Neural cell (in vitro differentiated cells): ENCODE measurements at regions not wholly inside any gene's neighbourhood (a gene's known extent, or its start where the extent isn't known, plus 50 kb on each side); places are given as distances from the start of the nearest gene placed in this dataset.
"Not testable (repeated sequence)": the region's sequence is repeated elsewhere in the genome, so short reads cannot be mapped to it uniquely, and the experiment has no call there.

ENCODE experiments used
- H2AFZ ChIP-seq: fragments of 200-600, 300-800 bp; sonication (generic), shearing (Covaris generic); 2 replicates; pipeline ENCODE4 v1.6.0; 2014; ENCODE audit warnings: low read depth, mild to moderate bottlenecking, antibody characterized with exemption, low read length, moderate library complexity
- H3F3A ChIP-seq: fragments of 200-600 bp; shearing (Covaris generic); 2 replicates; pipeline ENCODE4 v1.6.1; 2016; ENCODE audit warnings: mild to moderate bottlenecking, moderate library complexity, mixed read lengths, antibody characterized with exemption, low read length; ENCODE audit not compliant: insufficient read depth, poor library complexity, severe bottlenecking
- H3K27ac ChIP-seq: fragments of 200-600, 300-800 bp; sonication (generic), shearing (Covaris generic); 2 replicates; pipeline ENCODE4 v1.5.1; 2014; ENCODE audit warnings: mild to moderate bottlenecking, low read length, moderate library complexity
- H3K27me3 ChIP-seq: fragments of 300-800, 200-600 bp; sonication (generic), shearing (Covaris generic); 2 replicates; pipeline ENCODE4 v1.6.0; 2014; ENCODE audit warnings: mild to moderate bottlenecking, low read depth, low read length, moderate library complexity; ENCODE audit not compliant: insufficient read depth
- H3K36me3 ChIP-seq: fragments of 300-800, 200-600 bp; sonication (generic), shearing (Covaris generic); 2 replicates; pipeline ENCODE4 v1.5.1; 2014; ENCODE audit warnings: mild to moderate bottlenecking, antibody characterized with exemption, low read length, moderate library complexity; ENCODE audit not compliant: insufficient read depth
- H3K4me2 ChIP-seq: fragments of 300-800, 200-600 bp; sonication (generic), shearing (Covaris generic); 2 replicates; pipeline ENCODE4 v1.6.0; 2014; ENCODE audit warnings: mild to moderate bottlenecking, low read length
- H3K4me3 ChIP-seq: fragments of 300-800, 200-600 bp; sonication (generic), shearing (Covaris generic); 2 replicates; pipeline ENCODE4 v1.5.1; 2014; ENCODE audit warnings: mild to moderate bottlenecking, low read length, moderate library complexity
- H3K79me2 ChIP-seq: fragments of 200-600 bp; shearing (Covaris generic); replicated peaks from 2 replicates; pipeline ENCODE4 v1.6.0; 2014; ENCODE audit warnings: mild to moderate bottlenecking, low read length, moderate library complexity; ENCODE audit not compliant: insufficient read depth
- H3K9ac ChIP-seq: fragments of 300-800, 200-600 bp; sonication (generic), shearing (Covaris generic); 2 replicates; pipeline ENCODE4 v1.6.1; 2016; ENCODE audit warnings: mild to moderate bottlenecking, low read length, mixed read lengths
- H3K9me2 ChIP-seq: fragments of 200-600 bp; shearing (Covaris generic); 2 replicates; pipeline ENCODE4 v1.6.1; 2016; ENCODE audit warnings: mild to moderate bottlenecking, low read length, mixed read lengths; ENCODE audit not compliant: insufficient read depth
- H3K9me3 ChIP-seq: fragments of 200-600, 300-800 bp; sonication (generic), shearing (Covaris generic); 2 replicates; pipeline ENCODE4 v1.6.1; 2016; ENCODE audit warnings: mild to moderate bottlenecking, mixed run types, low read length, moderate library complexity, mixed read lengths
- H4K20me1 ChIP-seq: fragments of 200-600 bp; shearing (Covaris generic); 2 replicates; pipeline ENCODE4 v1.6.1; 2016; ENCODE audit warnings: mild to moderate bottlenecking, mixed run types; ENCODE audit not compliant: insufficient read depth
- EP300 ChIP-seq: fragments of 450-650 bp; conservative IDR thresholded peaks from 2 replicates; pipeline ENCODE4 v1.6.1; 2014; ENCODE audit warnings: antibody characterized with exemption, mild to moderate bottlenecking, moderate library complexity; ENCODE audit not compliant: poor library complexity, severe bottlenecking
- EZH2 ChIP-seq: fragments of 200-600, 300-800 bp; shearing (Covaris generic), sonication (generic); IDR thresholded peaks from 2 replicates; pipeline ENCODE4 v1.6.1; 2014; ENCODE audit warnings: antibody characterized with exemption, low read length, borderline replicate concordance, mild to moderate bottlenecking; ENCODE audit not compliant: insufficient read depth, poor library complexity, severe bottlenecking
- MXI1 ChIP-seq: fragments of 450-650 bp; conservative IDR thresholded peaks from 2 replicates; pipeline ENCODE4 v1.6.1; 2014; ENCODE audit warnings: antibody characterized with exemption, mild to moderate bottlenecking; ENCODE audit not compliant: poor library complexity, severe bottlenecking
- POLR2AphosphoS5 ChIP-seq: IDR thresholded peaks from 2 replicates; pipeline ENCODE4 v1.6.1; 2012
- RAD21 ChIP-seq: fragments of 450-650 bp; conservative IDR thresholded peaks from 2 replicates; pipeline ENCODE4 v1.6.1; 2014; ENCODE audit warnings: antibody characterized with exemption, mild to moderate bottlenecking, moderate library complexity
- REST ChIP-seq: IDR thresholded peaks from 2 replicates; pipeline ENCODE4 v1.6.1; 2012; ENCODE audit warnings: borderline replicate concordance
- SMC3 ChIP-seq: fragments of 450-650 bp; conservative IDR thresholded peaks from 2 replicates; pipeline ENCODE4 v1.6.1; 2014; ENCODE audit warnings: antibody characterized with exemption, mild to moderate bottlenecking, moderate library complexity; ENCODE audit not compliant: poor library complexity
- TAF1 ChIP-seq: IDR thresholded peaks from 2 replicates; pipeline ENCODE4 v1.6.1; 2012; ENCODE audit warnings: low read depth
- TF ChIP-seq, protein P1 (sequence below): fragments of 450-650 bp; IDR thresholded peaks from 2 replicates; pipeline ENCODE4 v1.5.1; 2014; ENCODE audit warnings: antibody characterized with exemption, mild to moderate bottlenecking, moderate library complexity; ENCODE audit not compliant: poor library complexity, severe bottlenecking

DNA sequence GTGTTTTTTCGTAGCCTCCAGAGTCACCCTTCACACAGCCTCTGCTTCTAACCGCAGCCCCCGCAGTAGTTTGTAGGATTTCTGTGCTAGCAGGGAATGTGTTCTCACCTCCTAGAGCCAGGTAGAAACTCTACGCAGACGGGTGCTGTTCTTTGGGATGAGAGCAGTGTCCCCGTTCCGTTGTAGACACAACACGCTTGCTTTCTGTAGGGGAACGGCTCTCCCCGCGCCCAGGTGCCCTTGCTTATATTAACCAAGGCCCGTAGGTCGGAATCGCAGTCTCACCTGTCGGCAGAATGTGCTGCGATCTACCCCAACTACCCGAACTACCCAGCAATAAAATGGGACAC, 111.8 kb upstream of the NBPF11 start:
- no peak overlapping the region for H3K27ac ChIP-seq
- H3K9ac ChIP-seq = peak overlapping the region; percentile 60
- H3K9me3 ChIP-seq = no peaks in the 10 kb centered on the region
- H2AFZ ChIP-seq = peak overlapping the region; percentile 40
- no peaks in the 10 kb centered on the region for H3K79me2 ChIP-seq
- no peaks in the 10 kb centered on the region for H3F3A ChIP-seq
- H3K4me2 ChIP-seq = peak overlapping the region; percentile 91
- H3K4me3 ChIP-seq = peak overlapping the region; percentile 73
- no peaks in the 10 kb centered on the region for H4K20me1 ChIP-seq
- TF ChIP-seq MXI1 = no peak
- TF ChIP-seq, protein P1, sequence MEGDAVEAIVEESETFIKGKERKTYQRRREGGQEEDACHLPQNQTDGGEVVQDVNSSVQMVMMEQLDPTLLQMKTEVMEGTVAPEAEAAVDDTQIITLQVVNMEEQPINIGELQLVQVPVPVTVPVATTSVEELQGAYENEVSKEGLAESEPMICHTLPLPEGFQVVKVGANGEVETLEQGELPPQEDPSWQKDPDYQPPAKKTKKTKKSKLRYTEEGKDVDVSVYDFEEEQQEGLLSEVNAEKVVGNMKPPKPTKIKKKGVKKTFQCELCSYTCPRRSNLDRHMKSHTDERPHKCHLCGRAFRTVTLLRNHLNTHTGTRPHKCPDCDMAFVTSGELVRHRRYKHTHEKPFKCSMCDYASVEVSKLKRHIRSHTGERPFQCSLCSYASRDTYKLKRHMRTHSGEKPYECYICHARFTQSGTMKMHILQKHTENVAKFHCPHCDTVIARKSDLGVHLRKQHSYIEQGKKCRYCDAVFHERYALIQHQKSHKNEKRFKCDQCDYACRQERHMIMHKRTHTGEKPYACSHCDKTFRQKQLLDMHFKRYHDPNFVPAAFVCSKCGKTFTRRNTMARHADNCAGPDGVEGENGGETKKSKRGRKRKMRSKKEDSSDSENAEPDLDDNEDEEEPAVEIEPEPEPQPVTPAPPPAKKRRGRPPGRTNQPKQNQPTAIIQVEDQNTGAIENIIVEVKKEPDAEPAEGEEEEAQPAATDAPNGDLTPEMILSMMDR = no peak
- TF ChIP-seq EZH2 = no peak
- no peak for TF ChIP-seq REST
- TF ChIP-seq POLR2AphosphoS5 = no peak
- no peak for TF ChIP-seq EP300
- TF ChIP-seq RAD21 = no peak
- TF ChIP-seq TAF1 = no peak
- no peak for TF ChIP-seq SMC3
- no peaks in the 10 kb centered on the region for H3K36me3 ChIP-seq
- no peaks in the 10 kb centered on the region for H3K9me2 ChIP-seq
- H3K27me3 ChIP-seq = peaks cover 31% of the 10 kb centered on the region

- peak; percentile 12 for TF ChIP-seq MXI1
- TF ChIP-seq POLR2AphosphoS5 = peak; percentile 78
- no peak for TF ChIP-seq RAD21
- peak; percentile 88 for TF ChIP-seq REST
- TF ChIP-seq EZH2 = no peak
- no peak for TF ChIP-seq TAF1
- no peak for TF ChIP-seq EP300
- no peak for TF ChIP-seq SMC3
- TF ChIP-seq, protein P1 = no peak
- H3K27me3 ChIP-seq = peaks cover 31% of the 10 kb centered on the region
- H3K9ac ChIP-seq = peak overlapping the region; percentile 60
These were observed 111.2 kb upstream of the NBPF11 start for GRCh38 chr1:148263128-148263905.

DNA sequence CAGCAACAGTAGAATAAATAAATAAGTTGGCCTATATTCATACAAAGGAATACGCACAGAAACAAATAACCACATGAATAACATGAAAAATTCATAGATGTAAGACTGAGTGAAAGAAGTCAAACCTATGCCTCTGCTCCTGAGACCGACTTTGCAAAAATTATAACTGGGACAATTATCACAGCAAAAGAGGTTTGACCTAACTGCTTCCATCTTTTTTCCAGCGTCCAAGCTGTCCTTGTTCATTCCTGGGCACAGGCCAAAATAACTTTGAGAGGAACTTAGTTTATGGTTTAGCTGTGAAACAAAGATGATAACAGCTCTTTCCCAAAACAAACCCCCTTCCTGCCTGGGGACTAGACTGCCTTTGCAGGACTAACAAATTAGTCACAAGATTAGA, 109.6 kb upstream of the NBPF11 start:
- peaks cover 31% of the 10 kb centered on the region for H3K27me3 ChIP-seq
- not testable (repeated sequence) for H4K20me1 ChIP-seq, H3F3A ChIP-seq, H3K9ac ChIP-seq, H3K79me2 ChIP-seq, H2AFZ ChIP-seq, H3K4me2 ChIP-seq, H3K9me3 ChIP-seq, H3K9me2 ChIP-seq, H3K27ac ChIP-seq, H3K4me3 ChIP-seq, H3K36me3 ChIP-seq

More at GRCh38 chr1:148263128-148263905, 111.2 kb upstream of the NBPF11 start:
- Histone ChIP-seq H3K79me2 (no peaks in the 10 kb centered on the region), H3K4me3 (peak overlapping the region; percentile 73), H3K36me3 (no peaks in the 10 kb centered on the region), H4K20me1 (no peaks in the 10 kb centered on the region), H3K9me2 (no peaks in the 10 kb centered on the region), H3F3A (no peaks in the 10 kb centered on the region), H3K9me3 (no peaks in the 10 kb centered on the region), H3K27ac (no peak overlapping the region), H2AFZ (peak overlapping the region; percentile 40), H3K4me2 (peak overlapping the region; percentile 91)
